ENCODE measurements at regions not wholly inside any gene's neighbourhood (a gene's known extent, or its start where the extent isn't known, plus 50 kb on each side); places are given as distances from the start of the nearest gene placed in this dataset.

DNA sequence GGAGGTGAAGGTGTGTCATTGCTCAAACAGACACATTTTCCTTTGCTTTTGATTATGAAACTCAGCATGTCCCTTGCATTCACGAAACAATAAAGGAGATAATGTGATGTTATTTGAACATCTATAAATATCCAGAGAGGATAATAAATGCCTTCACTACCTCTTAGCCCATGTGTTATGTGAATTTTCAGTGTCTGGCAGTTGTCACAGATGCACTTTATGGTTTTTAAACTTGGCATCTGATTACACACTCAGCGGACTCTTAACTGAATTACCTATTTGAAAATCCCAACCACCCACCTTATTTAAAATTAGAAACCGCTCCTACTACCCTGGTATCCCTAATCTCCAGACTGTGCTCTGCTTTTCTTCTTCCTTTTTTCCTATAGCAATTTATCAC, 254.2 kb downstream of the COG6 start:
- TF ChIP-seq, protein P1, sequence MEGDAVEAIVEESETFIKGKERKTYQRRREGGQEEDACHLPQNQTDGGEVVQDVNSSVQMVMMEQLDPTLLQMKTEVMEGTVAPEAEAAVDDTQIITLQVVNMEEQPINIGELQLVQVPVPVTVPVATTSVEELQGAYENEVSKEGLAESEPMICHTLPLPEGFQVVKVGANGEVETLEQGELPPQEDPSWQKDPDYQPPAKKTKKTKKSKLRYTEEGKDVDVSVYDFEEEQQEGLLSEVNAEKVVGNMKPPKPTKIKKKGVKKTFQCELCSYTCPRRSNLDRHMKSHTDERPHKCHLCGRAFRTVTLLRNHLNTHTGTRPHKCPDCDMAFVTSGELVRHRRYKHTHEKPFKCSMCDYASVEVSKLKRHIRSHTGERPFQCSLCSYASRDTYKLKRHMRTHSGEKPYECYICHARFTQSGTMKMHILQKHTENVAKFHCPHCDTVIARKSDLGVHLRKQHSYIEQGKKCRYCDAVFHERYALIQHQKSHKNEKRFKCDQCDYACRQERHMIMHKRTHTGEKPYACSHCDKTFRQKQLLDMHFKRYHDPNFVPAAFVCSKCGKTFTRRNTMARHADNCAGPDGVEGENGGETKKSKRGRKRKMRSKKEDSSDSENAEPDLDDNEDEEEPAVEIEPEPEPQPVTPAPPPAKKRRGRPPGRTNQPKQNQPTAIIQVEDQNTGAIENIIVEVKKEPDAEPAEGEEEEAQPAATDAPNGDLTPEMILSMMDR (conservative IDR thresholded peaks at IDR 0.05), result no peak
- TF ChIP-seq ZFX (IDR thresholded peaks at IDR 0.05), result no peak

Data from C4-2B (cell line).